HG02884 (cell line): ENCODE measurements at regions not wholly inside any gene's neighbourhood (a gene's known extent, or its start where the extent isn't known, plus 50 kb on each side); places are given as distances from the start of the nearest gene placed in this dataset.
"Not testable (repeated sequence)": the region's sequence is repeated elsewhere in the genome, so short reads cannot be mapped to it uniquely, and the experiment has no call there.

ENCODE experiments used
- ATAC-seq: cut with Tn5 transposase; IDR thresholded peaks from one replicate; pipeline ENCODE4 v1.9.1; 2021; ENCODE audit warnings: mild to moderate bottlenecking, moderate library complexity; ENCODE audit not compliant: unreplicated experiment

GRCh38 chr2:230593765-230594164 is 118.9 kb upstream of the CAB39 start:
- no peak for ATAC-seq

- no peak for ATAC-seq
These were observed 118.3 kb upstream of the CAB39 start for GRCh38 chr2:230594286-230594840.

- ATAC-seq = no peak
These were observed 112.8 kb upstream of the CAB39 start for GRCh38 chr2:230599853-230600252.

- no peak for ATAC-seq
These were observed 112.4 kb upstream of the CAB39 start for GRCh38 chr2:230600285-230600684.

GRCh38 chr2:230600881-230601280 is 111.8 kb upstream of the CAB39 start:
- no peak for ATAC-seq

GRCh38 chr2:230601510-230601909 is 111.1 kb upstream of the CAB39 start:
- peak; percentile 67 for ATAC-seq

- ATAC-seq = no peak
These were observed 109.9 kb upstream of the CAB39 start for GRCh38 chr2:230602562-230603230.

- not testable (repeated sequence) for ATAC-seq
These were observed 109.3 kb upstream of the CAB39 start for GRCh38 chr2:230603317-230603716.

- not testable (repeated sequence) for ATAC-seq
These were observed 108.5 kb upstream of the CAB39 start for GRCh38 chr2:230604158-230604557.

- no peak for ATAC-seq
These were observed 98.6 kb upstream of the CAB39 start for GRCh38 chr2:230614040-230614439.

- ATAC-seq = peak; percentile 83
These were observed 97.7 kb upstream of the CAB39 start for GRCh38 chr2:230614913-230615332.

GRCh38 chr2:230617256-230617706 is 95.4 kb upstream of the CAB39 start:
- not testable (repeated sequence) for ATAC-seq

- ATAC-seq = no peak
These were observed 93.2 kb upstream of the CAB39 start for GRCh38 chr2:230619491-230619890.

GRCh38 chr2:230625220-230625619 is 87.4 kb upstream of the CAB39 start:
- ATAC-seq = not testable (repeated sequence)

- not testable (repeated sequence) for ATAC-seq
These were observed 85.6 kb upstream of the CAB39 start for GRCh38 chr2:230627091-230627490.

- ATAC-seq = no peak
These were observed 84.6 kb upstream of the CAB39 start for GRCh38 chr2:230627806-230628724.

- ATAC-seq = no peak
These were observed 81.2 kb upstream of the CAB39 start for GRCh38 chr2:230631470-230631869.

GRCh38 chr2:230634146-230634545 is 78.5 kb upstream of the CAB39 start:
- no peak for ATAC-seq

- not testable (repeated sequence) for ATAC-seq
These were observed 77.8 kb upstream of the CAB39 start for GRCh38 chr2:230634721-230635313.

- ATAC-seq = no peak
These were observed 75.9 kb upstream of the CAB39 start for GRCh38 chr2:230636684-230637271.

- ATAC-seq = not testable (repeated sequence)
These were observed 75.2 kb upstream of the CAB39 start for GRCh38 chr2:230637486-230637885.
